Tibial nerve (tissue), 4 donors: ENCODE measurements at regions not wholly inside any gene's neighbourhood (a gene's known extent, or its start where the extent isn't known, plus 50 kb on each side); places are given as distances from the start of the nearest gene placed in this dataset.

Experiments used
- DNase-seq, 2 donors: peaks; one replicate each; pipeline ENCODE4 v3.0.0-alpha.2; 2019; ENCODE audit warnings: low spot score in 2 of 2
- H3K27ac ChIP-seq, 4 donors: fragments of 200-600 bp; sonication (generic) in 3 of 4; one replicate each; pipeline ENCODE4 v1.5.1; 2017 to 2019; ENCODE audit warnings: mild to moderate bottlenecking in 1 of 4
- H3K27me3 ChIP-seq, 2 donors: fragments of 200-600 bp; sonication (generic) in 1 of 2; one replicate each; pipeline versions ENCODE4 v1.5.1 to v1.6.0; 2017 to 2019
- H3K36me3 ChIP-seq, 3 donors: fragments of 200-600 bp; sonication (generic); one replicate each; pipeline ENCODE4 v1.5.1; 2018 to 2019
- H3K4me1 ChIP-seq, 4 donors: fragments of 200-600 bp; sonication (generic) in 3 of 4; one replicate each; pipeline ENCODE4 v1.5.1; 2017 to 2019
- H3K4me3 ChIP-seq, 4 donors: fragments of 200-600 bp; sonication (generic) in 3 of 4; one replicate each; pipeline ENCODE4 v1.5.1; 2017 to 2019; ENCODE audit warnings: mild to moderate bottlenecking in 1 of 4, moderate library complexity in 1 of 4
- H3K9me3 ChIP-seq, 4 donors: fragments of 200-600 bp; sonication (generic) in 3 of 4; one replicate each; pipeline ENCODE4 v1.5.1; 2017 to 2019
- CTCF ChIP-seq, 5 experiments: fragments of 200-600 bp in 3 of 5; fragments of 450-650 bp in 2 of 5; sonication (generic) in 3 of 5; IDR thresholded peaks; one replicate each; pipeline ENCODE4 v1.5.1; 2016 to 2019; ENCODE audit warnings: antibody characterized with exemption in 5 of 5, mild to moderate bottlenecking in 3 of 5, moderate library complexity in 2 of 5
- EP300 ChIP-seq, 2 donors: sonication (generic); formaldehyde crosslinking; IDR thresholded peaks; one replicate each; pipeline ENCODE4 v1.6.1; 2017; ENCODE audit warnings: antibody characterized with exemption in 2 of 2, mild to moderate bottlenecking in 1 of 2
- POLR2A ChIP-seq, 2 donors: fragments of 450-650 bp; IDR thresholded peaks; one replicate each; pipeline ENCODE4 v1.6.1; 2017; ENCODE audit warnings: antibody characterized with exemption in 2 of 2, mild to moderate bottlenecking in 2 of 2, moderate library complexity in 2 of 2
- WGBS, 2 donors: methylation state at CpG; one replicate each; pipeline ENCODE4 v1.1.5; 2018; 5-methylcytosine and 5-hydroxymethylcytosine counted together

GRCh38 chr6:9647599-9647998, 767.3 kb downstream of the TFAP2A start:
- WGBS, 2 donors = 51 to 53% methylated on average over 1 of the region's 1 CpG

GRCh38 chr6:9647071-9647445, 767.8 kb downstream of the TFAP2A start:
- Histone ChIP-seq H3K4me3 (no peak overlapping the region), H3K4me1 (no peaks in the 10 kb centered on the region), H3K27ac (no peak overlapping the region), H3K36me3 (no peaks in the 10 kb centered on the region), H3K9me3 (no peaks in the 10 kb centered on the region), H3K27me3 (no peaks in the 10 kb centered on the region)
- no peak for DNase-seq
- no peak for TF ChIP-seq POLR2A (IDR thresholded peaks at IDR 0.05)
- no peak for TF ChIP-seq EP300 (IDR thresholded peaks at IDR 0.05)
- TF ChIP-seq CTCF (IDR thresholded peaks at IDR 0.05) = no peak

More at GRCh38 chr6:9647599-9647998, 767.3 kb downstream of the TFAP2A start:
- no peak for TF ChIP-seq EP300 (IDR thresholded peaks at IDR 0.05)
- TF ChIP-seq POLR2A (IDR thresholded peaks at IDR 0.05) = no peak
- TF ChIP-seq CTCF (IDR thresholded peaks at IDR 0.05) = no peak
- Histone ChIP-seq H3K4me1 (no peaks in the 10 kb centered on the region), H3K27ac (no peak overlapping the region), H3K27me3 (no peaks in the 10 kb centered on the region), H3K9me3 (no peaks in the 10 kb centered on the region), H3K36me3 (no peaks in the 10 kb centered on the region), H3K4me3 (no peak overlapping the region)
- no peak for DNase-seq

- Histone ChIP-seq H3K4me1 (no peaks in the 10 kb centered on the region), H3K9me3 (no peaks in the 10 kb centered on the region), H3K27me3 (no peaks in the 10 kb centered on the region), H3K27ac (no peak overlapping the region), H3K4me3 (no peak overlapping the region), H3K36me3 (no peaks in the 10 kb centered on the region)
- DNase-seq = peak in 1 of 2 donors; percentile 8
- TF ChIP-seq CTCF (IDR thresholded peaks at IDR 0.05) (no peak), POLR2A (IDR thresholded peaks at IDR 0.05) (no peak), EP300 (IDR thresholded peaks at IDR 0.05) (peak in 1 of 2 donors; percentile 59)
- 75 to 76% methylated on average over 4 of the region's 4 CpGs for WGBS, 2 donors
Observed at GRCh38 chr6:9646342-9647070, 768.4 kb downstream of the TFAP2A start.

GRCh38 chr6:9638861-9639260, 776.0 kb downstream of the TFAP2A start:
- DNase-seq = no peak
- no peak for TF ChIP-seq EP300 (IDR thresholded peaks at IDR 0.05)
- no peak for TF ChIP-seq POLR2A (IDR thresholded peaks at IDR 0.05)
- no peak for TF ChIP-seq CTCF (IDR thresholded peaks at IDR 0.05)
- Histone ChIP-seq H3K27ac (no peak overlapping the region), H3K27me3 (no peaks in the 10 kb centered on the region), H3K36me3 (no peaks in the 10 kb centered on the region), H3K9me3 (no peaks in the 10 kb centered on the region), H3K4me1 (no peaks in the 10 kb centered on the region), H3K4me3 (no peak overlapping the region)
- 76 to 87% methylated on average over 3 of the region's 3 CpGs for WGBS, 2 donors

- 91 to 96% methylated on average over 2 of the region's 2 CpGs for WGBS, 2 donors
- no peaks in the 10 kb centered on the region for H3K4me1 ChIP-seq
- peaks cover 0 to 13% (median 0%) of the 10 kb centered on the region in 4 donors for H3K9me3 ChIP-seq
- no peak overlapping the region for H3K27ac ChIP-seq
- H3K36me3 ChIP-seq = no peaks in the 10 kb centered on the region
- H3K4me3 ChIP-seq = no peak overlapping the region
- no peak for TF ChIP-seq CTCF (IDR thresholded peaks at IDR 0.05)
- no peak for TF ChIP-seq POLR2A (IDR thresholded peaks at IDR 0.05)
- TF ChIP-seq EP300 (IDR thresholded peaks at IDR 0.05) = no peak
- no peak for DNase-seq
- H3K27me3 ChIP-seq = no peaks in the 10 kb centered on the region
Observed at GRCh38 chr6:9634776-9635175, 780.1 kb downstream of the TFAP2A start.
